T-helper 2 cell treated with Interferon-gamma antibody and Interleukin-4, amounts not matched to agents 5 μg/mL and 100 μg/mL, for 36 hours (primary cell): ENCODE measurements at regions not wholly inside any gene's neighbourhood (a gene's known extent, or its start where the extent isn't known, plus 50 kb on each side); places are given as distances from the start of the nearest gene placed in this dataset.

Experiments used
- DNase-seq: peaks from one replicate; pipeline ENCODE4 v3.0.0; 2021; ENCODE audit warnings: low spot score
- H3K27ac Mint-ChIP-seq: one replicate; pipeline ENCODE4 v1.8.0; 2021; ENCODE audit warnings: mild to moderate bottlenecking, mixed read lengths
- H3K27me3 Mint-ChIP-seq: one replicate; pipeline ENCODE4 v1.8.0; 2021; ENCODE audit warnings: low read depth, mixed read lengths
- H3K36me3 Mint-ChIP-seq: one replicate; pipeline ENCODE4 v1.8.0; 2021; ENCODE audit warnings: low read depth, mixed read lengths
- H3K4me1 Mint-ChIP-seq: one replicate; pipeline ENCODE4 v1.8.0; 2021; ENCODE audit warnings: low read depth, mixed read lengths
- H3K4me3 Mint-ChIP-seq: one replicate; pipeline ENCODE4 v1.8.0; 2022; ENCODE audit warnings: mild to moderate bottlenecking, moderate library complexity, mixed read lengths
- H3K9me3 Mint-ChIP-seq: one replicate; pipeline ENCODE4 v1.8.0; 2021; ENCODE audit warnings: mixed read lengths

DNA sequence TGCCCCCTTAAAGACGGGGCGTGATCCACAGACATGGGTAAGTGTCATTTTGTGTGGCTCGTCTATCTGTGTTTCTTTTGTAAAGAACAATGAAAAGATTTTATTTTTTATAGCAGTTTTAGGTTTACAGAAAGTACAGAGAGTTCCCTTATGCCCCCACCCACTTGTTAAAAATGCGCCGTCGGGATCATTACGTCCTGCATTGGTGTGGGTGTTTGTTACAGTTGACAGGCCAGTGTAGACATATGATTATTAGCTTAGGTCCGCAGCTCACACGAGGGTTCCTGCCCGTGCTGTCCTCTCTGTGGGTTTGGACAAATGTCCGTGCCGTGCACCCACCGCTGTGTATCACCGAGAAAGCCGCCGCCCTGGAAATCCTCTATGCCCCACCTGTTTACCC is 50.5 kb downstream of the RGS12 start:
- H3K27me3 Mint-ChIP-seq: no peaks in the 10 kb centered on the region
- DNase-seq: peak; percentile 2
- H3K4me1 Mint-ChIP-seq: peaks cover 13% of the 10 kb centered on the region
- no peak overlapping the region for H3K27ac Mint-ChIP-seq
- no peaks in the 10 kb centered on the region for H3K9me3 Mint-ChIP-seq
- H3K36me3 Mint-ChIP-seq: no peaks in the 10 kb centered on the region
- no peak overlapping the region for H3K4me3 Mint-ChIP-seq

DNA sequence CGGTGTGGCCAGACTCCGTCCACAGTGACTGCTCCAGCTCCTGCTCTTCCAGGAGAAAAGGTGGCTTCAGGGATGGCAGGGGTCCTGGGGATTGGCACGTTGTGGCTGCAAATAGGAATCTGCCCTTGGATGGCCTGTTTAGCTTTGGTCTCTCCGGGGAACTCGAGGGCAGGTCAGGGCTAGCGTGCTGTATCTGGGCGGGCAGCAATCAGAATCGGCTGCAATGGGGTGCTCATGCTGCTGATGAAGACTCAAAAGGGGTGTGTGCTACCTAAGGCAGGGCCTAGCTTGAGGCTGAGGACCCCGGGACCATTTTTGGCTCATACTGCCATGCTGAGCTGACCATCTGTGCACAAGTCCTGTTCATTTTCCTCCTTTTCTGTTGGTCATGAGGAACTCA is 51.3 kb downstream of the RGS12 start:
- Mint-ChIP-seq H3K4me1 (peaks cover 13% of the 10 kb centered on the region), H3K4me3 (no peak overlapping the region), H3K27ac (no peak overlapping the region), H3K9me3 (no peaks in the 10 kb centered on the region), H3K36me3 (no peaks in the 10 kb centered on the region), H3K27me3 (no peaks in the 10 kb centered on the region)
- DNase-seq: peak; percentile 0

DNA sequence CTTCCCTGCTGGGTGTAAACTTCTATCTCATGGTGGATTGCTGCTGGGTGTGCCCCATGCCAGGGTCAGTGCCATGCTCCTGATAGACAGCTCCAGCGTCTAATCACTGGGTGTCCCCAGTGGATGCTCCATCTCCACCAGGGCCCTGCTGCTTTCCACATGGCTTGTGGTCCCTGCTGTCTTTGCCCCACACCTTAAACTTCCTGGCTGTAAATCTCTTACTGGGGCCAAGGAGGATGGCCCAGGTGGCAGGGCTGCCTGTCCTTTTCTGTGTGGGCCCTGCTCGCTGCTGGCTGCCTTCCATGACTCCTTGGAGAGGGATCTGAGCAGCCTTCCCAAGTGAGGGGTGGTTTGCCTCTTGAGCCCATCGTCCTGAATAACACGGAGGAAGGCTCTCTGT is 51.8 kb downstream of the RGS12 start:
- Mint-ChIP-seq H3K27ac (no peak overlapping the region), H3K4me3 (no peak overlapping the region), H3K9me3 (no peaks in the 10 kb centered on the region), H3K36me3 (no peaks in the 10 kb centered on the region), H3K27me3 (no peaks in the 10 kb centered on the region), H3K4me1 (peaks cover 13% of the 10 kb centered on the region)
- DNase-seq: peak; percentile 0

DNA sequence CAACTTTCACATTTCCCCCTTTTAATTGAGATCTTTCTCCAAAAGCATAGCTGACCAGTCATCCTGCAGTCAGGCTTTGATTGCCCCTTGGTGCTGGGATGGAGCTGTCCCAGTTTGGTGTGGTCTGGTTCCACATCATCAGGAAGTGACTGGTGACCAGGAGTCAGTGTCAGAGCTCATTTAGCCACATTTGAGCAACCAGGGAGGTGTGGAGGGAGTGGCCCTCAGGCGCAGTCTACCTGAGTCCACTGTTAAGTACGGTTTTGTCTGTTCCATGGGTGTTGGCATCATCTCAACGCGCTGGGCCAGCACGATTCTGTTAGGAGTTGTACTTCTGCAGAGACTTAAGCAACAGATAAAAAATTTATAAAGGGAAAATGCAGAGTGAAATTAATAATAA is 52.6 kb downstream of the RGS12 start:
- Mint-ChIP-seq H3K4me1 (peaks cover 13% of the 10 kb centered on the region), H3K36me3 (no peaks in the 10 kb centered on the region), H3K27ac (no peak overlapping the region), H3K4me3 (no peak overlapping the region), H3K27me3 (no peaks in the 10 kb centered on the region), H3K9me3 (no peaks in the 10 kb centered on the region)
- DNase-seq: peak; percentile 1

DNA sequence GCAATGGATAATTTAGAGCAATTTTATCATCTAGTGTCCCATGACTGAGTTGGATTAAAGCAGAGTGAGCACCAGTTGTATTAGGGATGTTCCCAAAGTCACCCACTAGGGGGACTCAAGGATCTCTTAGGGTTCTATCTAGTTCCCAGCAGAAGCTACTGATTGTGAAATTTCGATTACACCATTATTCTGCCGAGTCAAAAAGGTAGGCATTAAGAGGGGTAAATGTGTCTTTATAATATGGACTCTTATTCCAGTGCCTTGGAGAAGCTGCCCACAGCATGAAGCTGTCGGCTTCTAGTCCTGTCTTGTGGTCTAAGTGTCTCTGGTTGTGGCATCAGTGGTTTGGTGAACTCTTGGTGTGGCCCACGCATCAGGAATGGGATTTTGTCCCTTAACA is 53.3 kb downstream of the RGS12 start:
- H3K4me1 Mint-ChIP-seq: peaks cover 13% of the 10 kb centered on the region
- no peaks in the 10 kb centered on the region for H3K27me3 Mint-ChIP-seq
- H3K36me3 Mint-ChIP-seq: no peaks in the 10 kb centered on the region
- H3K27ac Mint-ChIP-seq: no peak overlapping the region
- H3K9me3 Mint-ChIP-seq: no peaks in the 10 kb centered on the region
- no peak overlapping the region for H3K4me3 Mint-ChIP-seq
- DNase-seq: peak; percentile 19

DNA sequence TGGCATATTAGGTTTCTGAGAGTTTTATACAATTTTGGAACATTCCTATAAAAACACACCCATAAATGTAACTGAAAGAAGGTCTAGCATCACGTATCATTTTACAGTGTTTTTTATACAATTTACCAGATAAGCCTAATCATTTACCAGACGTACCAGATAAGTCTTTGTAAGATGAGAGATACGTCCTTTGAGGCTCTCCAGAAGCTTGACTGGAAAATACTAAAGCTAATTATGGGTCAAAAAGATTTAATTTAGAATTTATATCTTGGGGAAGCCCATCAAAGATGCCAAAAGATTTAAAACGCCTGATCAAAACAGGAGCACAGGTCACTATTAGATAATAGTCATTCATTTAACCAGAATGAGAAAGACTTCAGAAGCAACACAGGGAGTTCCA is 55.0 kb downstream of the RGS12 start:
- H3K36me3 Mint-ChIP-seq: peaks cover 5% of the 10 kb centered on the region
- DNase-seq: no peak
- H3K4me1 Mint-ChIP-seq: peaks cover 9% of the 10 kb centered on the region
- H3K27me3 Mint-ChIP-seq: no peaks in the 10 kb centered on the region
- H3K4me3 Mint-ChIP-seq: no peak overlapping the region
- H3K9me3 Mint-ChIP-seq: peaks cover 14% of the 10 kb centered on the region
- no peak overlapping the region for H3K27ac Mint-ChIP-seq

DNA sequence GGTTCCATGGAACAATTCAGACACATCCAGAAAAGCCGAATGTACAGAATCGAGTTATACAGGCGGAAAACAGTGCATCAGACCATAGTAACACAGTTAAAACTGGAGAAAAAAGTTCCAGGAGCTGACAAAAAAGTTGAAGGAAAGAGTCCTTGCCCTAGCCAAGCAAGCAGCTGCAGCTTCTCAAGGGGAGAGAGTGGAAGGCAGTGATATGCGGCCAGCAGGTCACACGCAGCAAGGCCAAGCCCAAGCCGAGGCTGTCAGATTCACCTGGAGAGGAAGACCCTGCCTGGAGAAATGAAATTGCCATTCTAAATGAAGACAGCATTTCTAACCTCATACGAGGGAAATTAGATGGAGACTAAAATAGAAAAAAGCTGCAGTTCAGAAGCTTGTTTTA is 55.8 kb downstream of the RGS12 start:
- Mint-ChIP-seq H3K4me1 (peaks cover 9% of the 10 kb centered on the region), H3K36me3 (peaks cover 5% of the 10 kb centered on the region), H3K4me3 (no peak overlapping the region), H3K27ac (no peak overlapping the region), H3K9me3 (peaks cover 16% of the 10 kb centered on the region), H3K27me3 (no peaks in the 10 kb centered on the region)
- no peak for DNase-seq

DNA sequence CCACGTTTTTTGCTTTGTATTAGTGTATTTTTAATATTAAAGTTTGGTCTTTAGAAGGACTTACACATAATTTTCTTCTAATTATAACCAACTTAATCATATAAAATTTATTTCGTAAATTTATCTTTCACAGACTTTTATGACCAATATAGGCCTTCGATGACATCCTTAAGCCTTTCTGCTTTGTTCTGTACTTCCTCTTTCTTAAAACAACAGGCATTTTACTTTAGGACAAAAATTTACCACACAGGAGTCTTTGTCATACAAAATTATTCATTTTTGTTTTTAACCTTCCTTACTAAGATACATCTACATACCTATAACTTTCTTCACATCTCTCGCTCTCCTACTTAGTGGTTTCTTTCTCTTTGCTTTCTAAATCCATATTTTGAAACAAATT is 56.3 kb downstream of the RGS12 start:
- peaks cover 5% of the 10 kb centered on the region for H3K36me3 Mint-ChIP-seq
- no peak overlapping the region for H3K4me3 Mint-ChIP-seq
- H3K9me3 Mint-ChIP-seq: peaks cover 16% of the 10 kb centered on the region
- no peak overlapping the region for H3K27ac Mint-ChIP-seq
- peaks cover 9% of the 10 kb centered on the region for H3K4me1 Mint-ChIP-seq
- DNase-seq: no peak
- no peaks in the 10 kb centered on the region for H3K27me3 Mint-ChIP-seq

DNA sequence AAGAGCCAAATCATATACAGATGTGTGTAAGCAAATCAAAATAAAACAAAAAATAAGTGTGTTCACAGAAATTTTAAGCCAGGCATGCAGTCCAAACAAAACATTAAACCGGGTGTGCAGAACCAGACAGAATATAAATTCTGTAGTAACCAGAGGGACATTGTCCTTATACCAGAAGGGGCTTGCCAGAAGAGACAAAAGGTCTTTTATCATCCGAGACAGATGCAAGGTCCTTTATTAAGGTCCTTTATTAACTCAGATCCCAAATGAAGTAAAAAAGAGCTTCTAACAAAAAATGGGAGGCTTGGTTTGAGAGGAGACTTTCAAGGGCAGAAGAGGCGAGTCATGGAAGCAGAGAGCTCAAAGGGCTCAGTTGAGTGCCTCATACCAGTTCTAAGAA is 59.2 kb downstream of the RGS12 start:
- peaks cover 5% of the 10 kb centered on the region for H3K36me3 Mint-ChIP-seq
- peaks cover 16% of the 10 kb centered on the region for H3K9me3 Mint-ChIP-seq
- no peaks in the 10 kb centered on the region for H3K4me1 Mint-ChIP-seq
- H3K4me3 Mint-ChIP-seq: no peak overlapping the region
- DNase-seq: no peak
- no peak overlapping the region for H3K27ac Mint-ChIP-seq
- H3K27me3 Mint-ChIP-seq: no peaks in the 10 kb centered on the region

DNA sequence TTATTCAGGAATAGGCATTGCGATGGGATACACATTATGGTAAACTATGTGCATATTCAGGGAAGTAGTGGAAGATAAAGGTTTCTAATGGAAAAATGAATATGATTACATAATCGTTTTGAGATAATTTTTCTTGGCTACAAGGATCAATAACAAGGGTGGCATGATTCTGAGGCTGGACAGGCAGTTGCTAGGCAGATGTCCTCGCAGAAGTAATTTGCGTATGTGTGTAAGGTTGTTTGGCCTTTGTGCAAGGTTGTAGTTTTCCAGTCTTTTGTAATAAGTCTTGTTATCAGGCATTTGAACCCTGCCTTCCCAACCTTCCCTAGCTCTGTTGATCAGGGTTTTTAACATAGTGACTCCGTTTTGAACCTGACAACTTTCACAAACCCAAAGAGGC is 59.7 kb downstream of the RGS12 start:
- DNase-seq: no peak
- Mint-ChIP-seq H3K4me1 (no peaks in the 10 kb centered on the region), H3K27me3 (peaks cover 3% of the 10 kb centered on the region), H3K9me3 (peaks cover 16% of the 10 kb centered on the region), H3K4me3 (no peak overlapping the region), H3K27ac (no peak overlapping the region), H3K36me3 (peaks cover 5% of the 10 kb centered on the region)

DNA sequence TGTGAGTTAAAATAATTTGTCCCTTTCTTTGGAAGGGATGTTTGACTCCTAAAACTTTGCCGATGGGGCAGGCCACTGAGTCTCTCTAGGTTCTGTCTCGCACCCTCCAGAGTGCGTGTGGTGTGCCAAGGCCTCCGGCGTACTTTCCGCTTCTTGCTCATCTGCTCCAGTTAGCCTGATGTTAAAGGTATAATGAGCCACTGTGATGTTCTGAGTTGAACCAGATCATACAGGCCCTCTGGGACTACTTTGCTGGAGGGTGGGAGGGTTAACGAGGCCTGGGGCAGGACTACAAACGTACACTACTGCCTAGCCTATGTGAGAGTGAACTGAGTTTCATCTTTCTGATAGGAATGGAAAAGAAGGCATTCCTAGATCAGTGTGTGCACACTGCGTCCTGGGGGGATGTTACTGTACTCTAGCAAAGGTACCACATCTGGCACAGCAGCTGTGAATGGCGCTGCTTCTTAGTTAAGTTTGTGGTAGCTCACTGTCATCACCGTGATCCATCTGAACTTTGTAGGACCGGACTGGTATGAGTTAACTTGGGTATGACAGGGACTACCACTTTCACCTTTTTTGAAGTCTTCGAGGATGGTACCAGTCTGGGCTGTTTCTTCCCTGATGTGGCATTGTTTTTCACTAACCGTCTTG is 60.2 kb downstream of the RGS12 start:
- Mint-ChIP-seq H3K27ac (no peak overlapping the region), H3K36me3 (peaks cover 5% of the 10 kb centered on the region), H3K4me3 (no peak overlapping the region), H3K27me3 (peaks cover 5% of the 10 kb centered on the region), H3K4me1 (no peaks in the 10 kb centered on the region), H3K9me3 (peaks cover 16% of the 10 kb centered on the region)
- DNase-seq: no peak

DNA sequence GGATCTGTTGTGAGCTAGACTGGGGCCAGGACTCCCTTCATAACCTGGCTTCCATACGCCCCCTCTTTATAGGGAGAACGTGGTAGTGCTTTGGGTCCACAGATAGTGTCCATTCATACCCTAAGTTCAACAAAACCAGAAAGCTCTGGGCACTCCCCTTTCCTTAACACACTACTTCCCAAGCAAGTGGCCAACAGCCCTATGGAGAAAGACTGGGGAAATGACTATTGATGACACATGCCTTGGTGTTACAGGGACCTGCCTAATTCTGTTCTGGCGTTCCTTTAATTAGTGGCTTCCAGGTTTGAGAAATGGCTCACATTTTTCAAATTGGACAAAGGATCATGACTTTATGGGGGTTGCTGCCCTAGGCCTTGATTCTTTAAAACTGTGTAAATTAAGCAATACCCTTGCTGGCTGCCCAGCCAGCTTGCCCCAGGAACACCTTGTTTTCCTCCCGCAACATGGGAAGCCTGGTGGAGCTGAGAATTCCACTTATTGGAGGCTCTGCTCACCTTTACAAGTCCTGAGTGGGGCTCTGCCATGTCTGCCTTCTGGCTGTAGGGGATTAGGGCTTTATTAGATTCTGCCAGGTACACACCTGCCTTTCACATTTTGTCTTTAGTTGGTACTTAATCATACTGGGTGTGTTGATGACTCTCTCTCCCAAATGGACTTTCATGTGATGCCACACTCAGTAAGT is 61.1 kb downstream of the RGS12 start:
- no peak for DNase-seq
- Mint-ChIP-seq H3K9me3 (peaks cover 16% of the 10 kb centered on the region), H3K36me3 (peaks cover 5% of the 10 kb centered on the region), H3K27ac (no peak overlapping the region), H3K27me3 (peaks cover 5% of the 10 kb centered on the region), H3K4me3 (no peak overlapping the region), H3K4me1 (no peaks in the 10 kb centered on the region)

DNA sequence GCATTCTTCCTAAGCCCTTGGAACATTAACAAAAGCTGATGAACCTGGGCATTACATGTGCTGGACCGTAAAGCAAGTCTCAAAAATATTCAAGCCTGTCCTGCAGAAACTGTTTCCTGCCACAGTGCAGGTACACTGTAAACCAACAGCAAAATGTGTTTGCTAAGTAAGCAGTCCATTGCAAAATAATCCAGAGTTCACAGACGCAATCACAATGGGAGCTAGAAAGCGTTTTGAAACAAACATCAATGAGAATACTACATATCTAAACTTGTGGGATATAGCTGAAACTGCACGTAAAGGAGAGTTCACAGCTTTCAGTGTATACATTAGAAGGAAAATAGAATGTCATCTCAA is 61.6 kb downstream of the RGS12 start:
- Mint-ChIP-seq H3K27me3 (peaks cover 5% of the 10 kb centered on the region), H3K4me3 (no peak overlapping the region), H3K9me3 (peaks cover 16% of the 10 kb centered on the region), H3K27ac (no peak overlapping the region), H3K36me3 (peaks cover 5% of the 10 kb centered on the region), H3K4me1 (peaks cover 2% of the 10 kb centered on the region)
- no peak for DNase-seq

DNA sequence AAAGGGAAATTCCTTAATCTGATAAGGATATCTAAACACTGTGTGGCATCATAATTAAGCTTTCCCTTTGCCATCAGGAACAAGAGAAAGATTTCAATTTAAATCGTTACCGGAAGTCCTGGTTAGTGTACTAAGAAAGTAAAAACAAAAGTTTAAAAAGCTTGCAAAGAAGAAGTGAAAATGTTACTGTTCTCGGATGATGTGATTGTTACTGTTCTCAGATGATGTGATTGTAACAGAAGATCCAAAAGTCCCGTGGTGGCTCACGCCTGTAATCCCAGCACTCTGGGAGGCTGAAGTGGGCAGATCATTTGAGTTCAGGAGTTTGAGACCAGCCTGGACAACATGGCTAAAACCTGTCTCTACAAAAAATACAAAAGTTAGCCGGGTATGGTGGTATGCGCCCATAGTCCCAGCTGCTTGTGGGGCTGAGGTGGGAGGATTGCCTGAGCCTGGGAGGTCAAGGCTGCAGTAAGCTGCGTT is 62.5 kb downstream of the RGS12 start:
- H3K36me3 Mint-ChIP-seq: peaks cover 5% of the 10 kb centered on the region
- peaks cover 16% of the 10 kb centered on the region for H3K9me3 Mint-ChIP-seq
- no peak for DNase-seq
- H3K27me3 Mint-ChIP-seq: peaks cover 7% of the 10 kb centered on the region
- H3K27ac Mint-ChIP-seq: peak overlapping the region; percentile 26
- H3K4me3 Mint-ChIP-seq: no peak overlapping the region
- H3K4me1 Mint-ChIP-seq: peaks cover 4% of the 10 kb centered on the region

DNA sequence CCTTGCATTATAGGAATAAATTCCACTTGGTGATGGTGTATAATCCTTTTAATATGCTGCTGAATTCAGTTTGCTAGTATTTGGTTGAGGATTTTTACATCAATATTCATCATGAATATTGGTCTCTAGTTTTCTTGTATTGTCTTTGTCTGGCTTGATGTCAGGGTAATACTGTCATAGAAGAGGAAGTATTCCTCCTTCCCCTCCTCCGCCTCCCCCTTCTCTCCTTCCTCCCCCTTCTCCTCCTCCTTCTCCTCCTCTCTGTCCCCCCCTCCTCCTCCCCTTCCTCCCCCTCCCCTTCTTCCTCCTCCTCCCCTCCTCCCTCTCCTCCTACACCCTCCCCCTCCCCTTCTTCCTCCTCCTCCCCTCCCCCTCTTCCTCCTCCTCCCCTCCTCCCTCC is 65.8 kb downstream of the RGS12 start:
- H3K36me3 Mint-ChIP-seq: no peaks in the 10 kb centered on the region
- H3K27ac Mint-ChIP-seq: no peak overlapping the region
- H3K4me1 Mint-ChIP-seq: peaks cover 4% of the 10 kb centered on the region
- no peak overlapping the region for H3K4me3 Mint-ChIP-seq
- no peaks in the 10 kb centered on the region for H3K9me3 Mint-ChIP-seq
- peaks cover 13% of the 10 kb centered on the region for H3K27me3 Mint-ChIP-seq
- DNase-seq: no peak
